Smooth muscle cell (in vitro differentiated cells): ENCODE measurements at regions not wholly inside any gene's neighbourhood (a gene's known extent, or its start where the extent isn't known, plus 50 kb on each side); places are given as distances from the start of the nearest gene placed in this dataset.

Experiments used
- DNase-seq: peaks from one replicate; lab custom pipeline; 2025; ENCODE audit not compliant: unreplicated experiment; lab: John Stamatoyannopoulos, UW
- H2AFZ ChIP-seq: fragments of 200-600 bp; sonication (generic); 2 replicates; pipeline ENCODE4 v1.6.0; 2016; ENCODE audit warnings: antibody characterized with exemption, low read depth, mild to moderate bottlenecking
- H3F3A ChIP-seq: fragments of 200-600 bp; sonication (generic); 2 replicates; pipeline ENCODE4 v1.6.0; 2017; ENCODE audit warnings: antibody characterized with exemption, low read depth
- H3K27ac ChIP-seq: fragments of 200-600 bp; sonication (generic); 2 replicates; pipeline ENCODE4 v1.5.1; 2016; ENCODE audit warnings: low read depth, mild to moderate bottlenecking
- H3K27me3 ChIP-seq: fragments of 200-600 bp; sonication (generic); 2 replicates; pipeline ENCODE4 v1.6.1; 2016; ENCODE audit warnings: low read depth, mild to moderate bottlenecking
- H3K36me3 ChIP-seq: fragments of 200-600 bp; sonication (generic); 2 replicates; pipeline ENCODE4 v1.5.1; 2016; ENCODE audit warnings: low read depth
- H3K4me1 ChIP-seq: fragments of 200-600 bp; sonication (generic); 2 replicates; pipeline ENCODE4 v1.5.1; 2016; ENCODE audit warnings: low read depth
- H3K4me2 ChIP-seq: fragments of 200-600 bp; sonication (generic); 2 replicates; pipeline ENCODE4 v1.6.0; 2016; ENCODE audit warnings: mild to moderate bottlenecking
- H3K4me3 ChIP-seq: fragments of 200-600 bp; sonication (generic); 2 replicates; pipeline ENCODE4 v1.5.1; 2016; ENCODE audit warnings: mild to moderate bottlenecking
- H3K79me2 ChIP-seq: fragments of 200-600 bp; sonication (generic); 2 replicates; pipeline ENCODE4 v1.6.0; 2016; ENCODE audit warnings: low read depth, mild to moderate bottlenecking
- H3K9ac ChIP-seq: fragments of 200-600 bp; sonication (generic); 2 replicates; pipeline ENCODE4 v1.6.0; 2016; ENCODE audit warnings: low read depth
- H3K9me3 ChIP-seq: fragments of 200-600 bp; sonication (generic); replicated peaks from 2 replicates; pipeline ENCODE4 v1.5.1; 2016; ENCODE audit warnings: low read depth
- H4K20me1 ChIP-seq: fragments of 200-600 bp; sonication (generic); 2 replicates; pipeline ENCODE4 v1.6.0; 2016; ENCODE audit warnings: low read depth
- WGBS: methylation state at CpG from one replicate; pipeline ENCODE4 v1.1.7; 2016; ENCODE audit warnings: low lambda C conversion rate; 5-methylcytosine and 5-hydroxymethylcytosine counted together
- TF ChIP-seq, protein P1 (sequence below): fragments of 200-600 bp; sonication (generic); IDR thresholded peaks from 2 replicates; pipeline ENCODE4 v1.5.1; 2017; ENCODE audit warnings: borderline replicate concordance, mild to moderate bottlenecking, antibody characterized with exemption; ENCODE audit not compliant: insufficient read depth, poor library complexity, severe bottlenecking

DNA sequence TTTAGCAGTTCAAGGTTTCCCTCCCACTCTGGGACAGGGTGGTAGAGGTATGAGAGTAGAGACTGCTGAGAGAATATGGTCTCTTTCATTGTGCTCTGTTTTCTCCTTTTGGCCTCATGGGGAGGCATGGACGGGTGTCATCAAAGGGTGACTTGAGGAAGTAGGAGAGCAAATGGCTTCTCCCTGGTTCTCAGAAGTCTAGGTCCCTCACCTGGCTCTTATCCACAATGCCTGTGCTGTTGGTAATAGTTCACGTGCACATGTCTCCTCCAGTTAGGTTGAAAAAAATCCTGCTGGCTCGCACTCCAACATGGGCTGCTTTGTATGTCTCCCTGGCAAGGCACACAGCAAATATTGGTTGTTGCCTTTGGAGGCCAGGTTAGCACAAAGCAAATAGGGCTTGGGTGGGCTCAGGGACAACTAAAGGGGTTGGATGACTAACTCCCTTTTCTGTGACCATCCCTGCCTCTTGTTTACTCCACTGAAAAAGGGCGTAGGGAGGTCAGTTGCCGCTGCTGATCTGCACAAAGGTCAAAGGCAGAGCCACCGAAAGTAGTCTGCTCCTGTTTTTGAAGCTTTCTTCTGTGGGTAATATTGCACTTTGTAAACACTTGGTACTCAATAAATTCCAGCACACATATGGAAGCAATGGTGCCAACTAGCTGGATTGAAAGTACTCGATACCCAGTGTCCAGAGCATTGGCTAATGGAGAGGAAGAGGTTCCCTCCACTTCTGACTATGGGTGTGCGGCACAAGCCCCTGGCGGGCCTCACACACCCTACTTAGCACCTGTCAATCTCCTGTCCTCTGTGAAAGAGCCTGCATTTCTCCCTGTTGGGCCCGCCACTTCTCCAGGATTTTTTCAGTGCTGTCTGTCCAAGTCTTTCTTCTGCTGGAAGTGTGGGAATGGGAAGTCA, 121.8 kb downstream of the SLC38A6 start:
- TF ChIP-seq, protein P1, sequence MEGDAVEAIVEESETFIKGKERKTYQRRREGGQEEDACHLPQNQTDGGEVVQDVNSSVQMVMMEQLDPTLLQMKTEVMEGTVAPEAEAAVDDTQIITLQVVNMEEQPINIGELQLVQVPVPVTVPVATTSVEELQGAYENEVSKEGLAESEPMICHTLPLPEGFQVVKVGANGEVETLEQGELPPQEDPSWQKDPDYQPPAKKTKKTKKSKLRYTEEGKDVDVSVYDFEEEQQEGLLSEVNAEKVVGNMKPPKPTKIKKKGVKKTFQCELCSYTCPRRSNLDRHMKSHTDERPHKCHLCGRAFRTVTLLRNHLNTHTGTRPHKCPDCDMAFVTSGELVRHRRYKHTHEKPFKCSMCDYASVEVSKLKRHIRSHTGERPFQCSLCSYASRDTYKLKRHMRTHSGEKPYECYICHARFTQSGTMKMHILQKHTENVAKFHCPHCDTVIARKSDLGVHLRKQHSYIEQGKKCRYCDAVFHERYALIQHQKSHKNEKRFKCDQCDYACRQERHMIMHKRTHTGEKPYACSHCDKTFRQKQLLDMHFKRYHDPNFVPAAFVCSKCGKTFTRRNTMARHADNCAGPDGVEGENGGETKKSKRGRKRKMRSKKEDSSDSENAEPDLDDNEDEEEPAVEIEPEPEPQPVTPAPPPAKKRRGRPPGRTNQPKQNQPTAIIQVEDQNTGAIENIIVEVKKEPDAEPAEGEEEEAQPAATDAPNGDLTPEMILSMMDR = no peak
- H3K4me1 ChIP-seq = peaks cover 24% of the 10 kb centered on the region
- H4K20me1 ChIP-seq = no peaks in the 10 kb centered on the region
- H3K4me3 ChIP-seq = no peak overlapping the region
- H3F3A ChIP-seq = no peaks in the 10 kb centered on the region
- no peaks in the 10 kb centered on the region for H3K79me2 ChIP-seq
- peak overlapping the region; percentile 76 for H3K4me2 ChIP-seq
- H3K9ac ChIP-seq = peak overlapping the region; percentile 62
- H3K27me3 ChIP-seq = no peaks in the 10 kb centered on the region
- WGBS = 88% methylated on average over 10 of the region's 10 CpGs
- H3K36me3 ChIP-seq = no peaks in the 10 kb centered on the region
- H3K9me3 ChIP-seq = no peaks in the 10 kb centered on the region
- peak overlapping the region; percentile 92 for H3K27ac ChIP-seq
- no peak overlapping the region for H2AFZ ChIP-seq
- no peak for DNase-seq
